ENCODE measurements at regions not wholly inside any gene's neighbourhood (a gene's known extent, or its start where the extent isn't known, plus 50 kb on each side); places are given as distances from the start of the nearest gene placed in this dataset.

DNA sequence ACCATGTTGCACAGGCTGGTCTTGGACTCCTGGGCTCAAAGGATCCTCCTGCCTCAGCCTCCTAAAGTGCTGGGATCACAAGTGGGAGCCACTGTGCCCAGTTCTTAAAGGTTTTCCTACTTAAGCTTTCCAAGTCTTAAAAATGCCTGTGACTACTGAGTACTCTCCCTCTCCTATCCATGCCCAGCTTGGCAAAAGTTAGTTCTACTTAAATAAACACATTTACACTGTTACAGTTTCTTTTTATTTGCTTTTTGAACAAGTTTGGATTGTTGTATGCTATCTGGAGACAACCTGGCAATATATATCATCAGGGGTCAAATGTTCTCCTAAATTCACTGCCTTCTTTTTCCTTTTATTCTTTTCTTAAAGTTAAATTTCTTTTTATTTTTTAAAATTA, 61.0 kb upstream of the GCM1 start:
- Histone ChIP-seq H3K9ac (ENCODE audit: low read length) (no peak overlapping the region), H2AFZ (ENCODE audit: low read length) (no peak overlapping the region), H3F3A (ENCODE audit: low read length, unreplicated experiment) (no peaks in the 10 kb centered on the region), H4K20me1 (ENCODE audit: low read length) (no peaks in the 10 kb centered on the region), H3K4me2 (ENCODE audit: low read length) (no peak overlapping the region), H3K9me2 (replicated peaks; ENCODE audit: low read length) (no peaks in the 10 kb centered on the region), H3K9me3 (ENCODE audit: low read length) (no peaks in the 10 kb centered on the region), H3K4me3 (ENCODE audit: low read length) (no peak overlapping the region), H3K79me2 (ENCODE audit: low read length) (no peaks in the 10 kb centered on the region), H3K27ac (ENCODE audit: low read length) (no peak overlapping the region), H3K36me3 (ENCODE audit: low read depth, low read length) (no peaks in the 10 kb centered on the region), H3K4me1 (ENCODE audit: insufficient read depth, low read length) (no peaks in the 10 kb centered on the region), H3K27me3 (ENCODE audit: low read length) (no peaks in the 10 kb centered on the region)
- ATAC-seq (no peak), DNase-seq (no peak)
- ChIA-PET CTCF (no interaction called here), POLR2A (ENCODE audit: unreplicated experiment) (interaction anchor here (0.6 kb wide), 2 partner anchors 78 to 115 kb away, joined by 3 read pairs; no protein-coding TSS in a partner anchor)
- intact Hi-C loops (cut with micrococcal nuclease) = no loop called here
- BruUV-seq (replicated peaks) = no TSS peak
- TF ChIP-seq EZH2phosphoT487 (IDR thresholded peaks at IDR 0.05; ENCODE audit: borderline replicate concordance, low read length) (no peak), EZH2 (IDR thresholded peaks at IDR 0.05; ENCODE audit: low read length, unreplicated experiment) (no peak)
- TF ChIP-seq, protein P1, sequence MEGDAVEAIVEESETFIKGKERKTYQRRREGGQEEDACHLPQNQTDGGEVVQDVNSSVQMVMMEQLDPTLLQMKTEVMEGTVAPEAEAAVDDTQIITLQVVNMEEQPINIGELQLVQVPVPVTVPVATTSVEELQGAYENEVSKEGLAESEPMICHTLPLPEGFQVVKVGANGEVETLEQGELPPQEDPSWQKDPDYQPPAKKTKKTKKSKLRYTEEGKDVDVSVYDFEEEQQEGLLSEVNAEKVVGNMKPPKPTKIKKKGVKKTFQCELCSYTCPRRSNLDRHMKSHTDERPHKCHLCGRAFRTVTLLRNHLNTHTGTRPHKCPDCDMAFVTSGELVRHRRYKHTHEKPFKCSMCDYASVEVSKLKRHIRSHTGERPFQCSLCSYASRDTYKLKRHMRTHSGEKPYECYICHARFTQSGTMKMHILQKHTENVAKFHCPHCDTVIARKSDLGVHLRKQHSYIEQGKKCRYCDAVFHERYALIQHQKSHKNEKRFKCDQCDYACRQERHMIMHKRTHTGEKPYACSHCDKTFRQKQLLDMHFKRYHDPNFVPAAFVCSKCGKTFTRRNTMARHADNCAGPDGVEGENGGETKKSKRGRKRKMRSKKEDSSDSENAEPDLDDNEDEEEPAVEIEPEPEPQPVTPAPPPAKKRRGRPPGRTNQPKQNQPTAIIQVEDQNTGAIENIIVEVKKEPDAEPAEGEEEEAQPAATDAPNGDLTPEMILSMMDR (conservative IDR thresholded peaks at IDR 0.05; ENCODE audit: low read depth, low read length) = no peak

DNA sequence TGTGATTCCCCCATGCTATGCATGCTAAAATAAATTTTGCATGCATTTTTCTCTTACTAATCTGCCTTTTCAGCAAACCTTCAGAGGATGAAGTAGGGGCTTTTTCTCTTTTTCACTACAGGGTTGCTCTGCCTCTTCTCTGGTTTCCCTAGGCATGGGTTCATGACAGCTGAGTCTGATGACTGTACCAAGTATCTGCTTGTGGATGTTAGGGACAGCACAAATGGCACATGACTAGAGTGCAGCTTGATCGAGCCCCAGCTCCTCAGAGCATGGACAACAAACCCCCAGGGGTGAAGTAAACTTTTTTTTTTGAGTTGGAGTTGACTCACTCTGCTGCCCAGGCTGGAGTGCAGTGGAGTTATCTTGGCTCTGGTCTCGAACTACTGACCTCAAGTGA, 57.1 kb upstream of the GCM1 start:
- CTCF ChIA-PET = no interaction called here
- ATAC-seq (no peak), DNase-seq (no peak)
- BruUV-seq (replicated peaks) = no TSS peak
- Histone ChIP-seq H3K79me2 (ENCODE audit: low read length) (no peaks in the 10 kb centered on the region), H3K4me3 (ENCODE audit: low read length) (no peak overlapping the region), H3K27ac (ENCODE audit: low read length) (no peak overlapping the region), H3K9me2 (replicated peaks; ENCODE audit: low read length) (no peaks in the 10 kb centered on the region), H3K4me1 (ENCODE audit: insufficient read depth, low read length) (no peaks in the 10 kb centered on the region), H3K27me3 (ENCODE audit: low read length) (no peaks in the 10 kb centered on the region), H3K36me3 (ENCODE audit: low read depth, low read length) (no peaks in the 10 kb centered on the region), H3K4me2 (ENCODE audit: low read length) (no peak overlapping the region), H3K9ac (ENCODE audit: low read length) (no peak overlapping the region), H3F3A (ENCODE audit: low read length, unreplicated experiment) (no peaks in the 10 kb centered on the region), H3K9me3 (ENCODE audit: low read length) (no peaks in the 10 kb centered on the region), H2AFZ (ENCODE audit: low read length) (no peak overlapping the region), H4K20me1 (ENCODE audit: low read length) (no peaks in the 10 kb centered on the region)
- intact Hi-C loops (cut with micrococcal nuclease) = no loop called here
- TF ChIP-seq, protein P1 (conservative IDR thresholded peaks at IDR 0.05; ENCODE audit: low read depth, low read length) = no peak
- no peak for TF ChIP-seq EZH2 (IDR thresholded peaks at IDR 0.05; ENCODE audit: low read length, unreplicated experiment)
- TF ChIP-seq EZH2phosphoT487 (IDR thresholded peaks at IDR 0.05; ENCODE audit: borderline replicate concordance, low read length) = no peak
- POLR2A ChIA-PET (ENCODE audit: unreplicated experiment) = no interaction called here

DNA sequence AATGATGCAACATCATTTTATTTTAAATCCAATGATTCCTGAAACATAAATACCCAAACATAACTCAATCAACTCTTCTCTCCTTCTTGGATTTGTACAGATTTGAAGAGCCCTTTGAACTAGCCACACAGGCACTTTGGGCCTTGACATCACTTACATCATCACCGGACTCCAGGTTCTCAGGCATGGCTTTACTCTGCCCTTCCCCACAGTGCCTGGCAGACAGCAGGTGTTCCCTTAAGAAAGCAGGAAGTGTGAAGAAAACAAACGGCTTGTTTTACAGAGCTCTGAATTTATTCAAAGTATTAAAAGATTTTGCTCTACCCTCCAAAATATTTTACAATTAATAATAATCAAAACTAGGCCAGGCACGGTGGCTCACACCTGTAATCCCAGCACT, 54.8 kb upstream of the GCM1 start:
- DNase-seq (no peak), ATAC-seq (no peak)
- CTCF ChIA-PET = no interaction called here
- Histone ChIP-seq H4K20me1 (ENCODE audit: low read length) (no peaks in the 10 kb centered on the region), H3K79me2 (ENCODE audit: low read length) (no peaks in the 10 kb centered on the region), H2AFZ (ENCODE audit: low read length) (no peak overlapping the region), H3K4me1 (ENCODE audit: insufficient read depth, low read length) (no peaks in the 10 kb centered on the region), H3K4me3 (ENCODE audit: low read length) (no peak overlapping the region), H3K4me2 (ENCODE audit: low read length) (no peak overlapping the region), H3K27me3 (ENCODE audit: low read length) (no peaks in the 10 kb centered on the region), H3K9me2 (replicated peaks; ENCODE audit: low read length) (no peaks in the 10 kb centered on the region), H3K9ac (ENCODE audit: low read length) (no peak overlapping the region), H3F3A (ENCODE audit: low read length, unreplicated experiment) (no peaks in the 10 kb centered on the region), H3K27ac (ENCODE audit: low read length) (no peak overlapping the region), H3K36me3 (ENCODE audit: low read depth, low read length) (no peaks in the 10 kb centered on the region), H3K9me3 (ENCODE audit: low read length) (no peaks in the 10 kb centered on the region)
- POLR2A ChIA-PET (ENCODE audit: unreplicated experiment) = no interaction called here
- intact Hi-C loops (cut with micrococcal nuclease) = no loop called here
- TF ChIP-seq, protein P1 (conservative IDR thresholded peaks at IDR 0.05; ENCODE audit: low read depth, low read length) = no peak
- no peak for TF ChIP-seq EZH2phosphoT487 (IDR thresholded peaks at IDR 0.05; ENCODE audit: borderline replicate concordance, low read length)
- TF ChIP-seq EZH2 (IDR thresholded peaks at IDR 0.05; ENCODE audit: low read length, unreplicated experiment) = no peak
- no TSS peak for BruUV-seq (replicated peaks)

All from PC-3 (cell line).